HFF-Myc (cell line): ENCODE measurements at regions not wholly inside any gene's neighbourhood (a gene's known extent, or its start where the extent isn't known, plus 50 kb on each side); places are given as distances from the start of the nearest gene placed in this dataset.

Experiments
- DNase-seq: peaks from one replicate; pipeline ENCODE4 v3.0.0-alpha.2; 2011; ENCODE audit warnings: low read depth; ENCODE audit errors: extremely low read depth
- H3K4me3 ChIP-seq: replicated peaks from 2 replicates; pipeline ENCODE4 v1.5.1; 2011; ENCODE audit warnings: low read depth, mild to moderate bottlenecking, control low read depth, low read length
- CTCF ChIP-seq: IDR thresholded peaks from 2 replicates; pipeline ENCODE4 v1.5.1; 2012; ENCODE audit warnings: mild to moderate bottlenecking, low read depth, low read length, control low read depth; ENCODE audit errors: missing control alignments

- TF ChIP-seq CTCF = no peak
- no peak for DNase-seq
- H3K4me3 ChIP-seq = no peak overlapping the region
Observed at GRCh38 chr14:86288336-86288735, 758.4 kb downstream of the FLRT2 start.

GRCh38 chr14:86279405-86279804 lies 749.5 kb downstream of the FLRT2 start:
- H3K4me3 ChIP-seq = no peak overlapping the region
- no peak for TF ChIP-seq CTCF
- DNase-seq = no peak

- TF ChIP-seq CTCF = no peak
- no peak for DNase-seq
- H3K4me3 ChIP-seq = no peak overlapping the region
Observed at GRCh38 chr14:86257973-86258372, 728.0 kb downstream of the FLRT2 start.

GRCh38 chr14:86243158-86243557 lies 713.2 kb downstream of the FLRT2 start:
- TF ChIP-seq CTCF = no peak
- DNase-seq = no peak
- no peak overlapping the region for H3K4me3 ChIP-seq

- TF ChIP-seq CTCF = no peak
- H3K4me3 ChIP-seq = no peak overlapping the region
- DNase-seq = no peak
Observed at GRCh38 chr14:86237733-86238132, 707.8 kb downstream of the FLRT2 start.

- TF ChIP-seq CTCF = no peak
- H3K4me3 ChIP-seq = no peak overlapping the region
- no peak for DNase-seq
Observed at GRCh38 chr14:86221755-86222154, 691.8 kb downstream of the FLRT2 start.

GRCh38 chr14:86221000-86221399 lies 691.1 kb downstream of the FLRT2 start:
- DNase-seq = no peak
- TF ChIP-seq CTCF = no peak
- no peak overlapping the region for H3K4me3 ChIP-seq
